ENCODE measurements at regions not wholly inside any gene's neighbourhood (a gene's known extent, or its start where the extent isn't known, plus 50 kb on each side); places are given as distances from the start of the nearest gene placed in this dataset.

DNA sequence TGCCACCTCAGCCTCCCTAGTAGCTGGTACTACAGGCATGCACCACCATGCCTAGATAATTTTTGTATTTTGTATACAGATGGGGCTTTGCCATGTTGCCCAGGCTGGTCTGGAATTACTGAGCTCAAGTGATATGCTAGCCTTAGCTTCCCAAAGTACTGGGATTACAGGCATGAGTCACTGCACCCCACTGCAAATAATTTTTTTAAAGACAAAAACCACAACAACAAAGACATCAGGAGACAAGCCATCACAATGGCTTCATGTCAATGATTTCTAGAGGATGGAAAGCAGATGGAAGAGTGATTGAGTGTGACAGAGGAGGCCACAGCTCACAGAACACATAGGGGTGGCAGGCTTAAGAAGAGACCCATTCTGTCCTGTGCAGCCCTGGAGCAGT lies 97.9 kb upstream of the PCSK1 start:
- TF ChIP-seq, protein P1, sequence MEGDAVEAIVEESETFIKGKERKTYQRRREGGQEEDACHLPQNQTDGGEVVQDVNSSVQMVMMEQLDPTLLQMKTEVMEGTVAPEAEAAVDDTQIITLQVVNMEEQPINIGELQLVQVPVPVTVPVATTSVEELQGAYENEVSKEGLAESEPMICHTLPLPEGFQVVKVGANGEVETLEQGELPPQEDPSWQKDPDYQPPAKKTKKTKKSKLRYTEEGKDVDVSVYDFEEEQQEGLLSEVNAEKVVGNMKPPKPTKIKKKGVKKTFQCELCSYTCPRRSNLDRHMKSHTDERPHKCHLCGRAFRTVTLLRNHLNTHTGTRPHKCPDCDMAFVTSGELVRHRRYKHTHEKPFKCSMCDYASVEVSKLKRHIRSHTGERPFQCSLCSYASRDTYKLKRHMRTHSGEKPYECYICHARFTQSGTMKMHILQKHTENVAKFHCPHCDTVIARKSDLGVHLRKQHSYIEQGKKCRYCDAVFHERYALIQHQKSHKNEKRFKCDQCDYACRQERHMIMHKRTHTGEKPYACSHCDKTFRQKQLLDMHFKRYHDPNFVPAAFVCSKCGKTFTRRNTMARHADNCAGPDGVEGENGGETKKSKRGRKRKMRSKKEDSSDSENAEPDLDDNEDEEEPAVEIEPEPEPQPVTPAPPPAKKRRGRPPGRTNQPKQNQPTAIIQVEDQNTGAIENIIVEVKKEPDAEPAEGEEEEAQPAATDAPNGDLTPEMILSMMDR (IDR thresholded peaks at IDR 0.05), result no peak
- TF ChIP-seq EP300 (IDR thresholded peaks at IDR 0.05) (no peak), POLR2A (IDR thresholded peaks at IDR 0.05) (no peak)

All from ovary (tissue), 3 donors.